ENCODE measurements at regions not wholly inside any gene's neighbourhood (a gene's known extent, or its start where the extent isn't known, plus 50 kb on each side); places are given as distances from the start of the nearest gene placed in this dataset.
"Not testable (repeated sequence)": the region's sequence is repeated elsewhere in the genome, so short reads cannot be mapped to it uniquely, and the experiment has no call there.

DNA sequence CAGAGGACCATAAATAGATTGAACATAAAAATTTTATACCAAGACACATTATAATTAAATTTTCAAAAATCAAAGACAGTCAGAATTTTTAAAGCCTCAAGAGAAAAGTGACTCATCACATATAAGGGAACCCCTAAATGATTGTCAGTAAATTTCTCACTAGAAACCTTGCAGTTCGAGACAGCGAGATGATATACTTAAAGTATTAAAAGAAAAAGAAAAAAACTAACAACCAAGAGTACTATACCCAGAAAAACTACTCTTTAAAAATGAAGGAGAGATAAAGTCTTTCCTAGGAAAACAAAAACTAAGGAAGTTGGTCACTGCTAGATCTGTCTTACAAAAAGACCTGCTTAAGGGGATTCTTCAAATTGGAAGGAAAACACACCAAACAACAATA is 251.4 kb upstream of the MSX2 start:
- H3K9me3 ChIP-seq (ENCODE audit: insufficient read depth, low read depth, low read length) = peaks cover 16% of the 10 kb centered on the region; the same call in 1 of the 2 replicates
- no peaks in the 10 kb centered on the region for H3K4me1 ChIP-seq (ENCODE audit: insufficient read depth, low read length)
- H3K27ac ChIP-seq (ENCODE audit: low read depth, low read length) = no peak overlapping the region
- no peak overlapping the region for H3K9ac ChIP-seq (ENCODE audit: low read depth, low read length)
- no peaks in the 10 kb centered on the region for H3K36me3 ChIP-seq (ENCODE audit: insufficient read depth, low read length)
- no peak overlapping the region for H3K4me3 ChIP-seq (ENCODE audit: low read length)
- no CpG with 5 or more reads among the region's 2 CpGs for WGBS
- no peaks in the 10 kb centered on the region for H3K27me3 ChIP-seq (ENCODE audit: insufficient read depth, low read length)

DNA sequence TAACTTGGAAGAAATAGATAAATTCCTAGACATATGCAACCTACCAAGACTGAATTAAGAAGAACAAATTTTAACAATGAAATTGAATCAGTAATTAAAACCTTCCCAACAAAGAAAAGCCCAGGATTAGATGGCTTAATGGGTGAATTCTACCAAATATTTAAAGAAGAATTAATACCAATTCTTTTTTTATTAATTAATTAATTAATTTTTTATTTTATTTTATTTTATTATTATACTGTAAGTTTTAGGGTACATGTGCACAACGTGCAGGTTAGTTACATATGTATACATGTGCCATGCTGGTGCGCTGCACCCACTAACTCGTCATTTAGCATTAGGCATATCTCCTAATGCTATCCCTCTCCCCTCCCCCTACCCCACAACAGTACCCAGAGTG is 248.4 kb upstream of the MSX2 start:
- H3K27ac ChIP-seq (ENCODE audit: low read depth, low read length); H3K4me1 ChIP-seq (ENCODE audit: insufficient read depth, low read length); H3K4me3 ChIP-seq (ENCODE audit: low read length); H3K9ac ChIP-seq (ENCODE audit: low read depth, low read length); H3K27me3 ChIP-seq (ENCODE audit: insufficient read depth, low read length); H3K36me3 ChIP-seq (ENCODE audit: insufficient read depth, low read length): not testable (repeated sequence)
- peaks cover 28% of the 10 kb centered on the region for H3K9me3 ChIP-seq (ENCODE audit: insufficient read depth, low read depth, low read length)
- WGBS = 92% methylated on average over 3 of the region's 3 CpGs

DNA sequence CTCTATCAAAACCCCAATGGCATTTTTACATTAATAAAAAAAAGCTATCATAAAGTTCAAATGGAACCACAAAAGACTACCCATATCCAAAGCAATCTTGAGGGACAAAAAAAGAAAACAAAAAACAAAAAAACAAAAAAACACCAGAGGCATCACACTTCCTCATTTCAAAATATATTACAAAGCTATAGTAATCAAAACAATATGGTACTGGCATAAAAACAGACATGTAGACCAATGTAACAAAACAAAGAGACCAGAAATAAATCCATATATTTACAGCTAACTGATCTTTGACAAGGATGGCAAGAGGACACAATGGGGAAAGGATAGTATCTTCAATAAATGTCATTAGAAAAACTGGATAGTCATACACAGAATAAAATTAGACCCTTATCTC is 245.1 kb upstream of the MSX2 start:
- Histone ChIP-seq H3K27me3 (ENCODE audit: insufficient read depth, low read length) (no peaks in the 10 kb centered on the region), H3K36me3 (ENCODE audit: insufficient read depth, low read length) (no peaks in the 10 kb centered on the region), H3K9me3 (ENCODE audit: insufficient read depth, low read depth, low read length) (peaks cover 14% of the 10 kb centered on the region), H3K9ac (ENCODE audit: low read depth, low read length) (no peak overlapping the region), H3K4me1 (ENCODE audit: insufficient read depth, low read length) (no peaks in the 10 kb centered on the region), H3K4me3 (ENCODE audit: low read length) (no peak overlapping the region), H3K27ac (ENCODE audit: low read depth, low read length) (no peak overlapping the region)

DNA sequence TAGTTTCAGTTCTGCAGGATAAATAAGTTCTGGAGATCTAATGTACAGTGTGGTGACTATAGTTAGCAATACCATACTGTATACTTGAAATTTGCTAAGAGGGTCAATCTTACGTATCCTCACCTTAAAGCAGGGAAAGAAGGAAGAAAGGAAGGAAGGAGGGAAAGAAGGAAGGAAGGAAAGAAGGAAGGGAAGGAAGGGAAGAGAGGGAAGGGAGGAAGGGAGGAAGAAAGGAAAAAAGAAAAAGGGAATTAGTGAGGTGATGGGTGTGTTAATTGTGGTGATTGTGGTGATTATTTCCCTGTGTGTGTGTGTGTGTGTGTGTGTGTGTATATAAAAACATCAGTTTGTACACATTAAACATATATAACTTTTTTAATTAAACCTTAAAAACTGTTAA is 242.6 kb upstream of the MSX2 start:
- 97% methylated on average over 1 of the region's 1 CpG for WGBS
- H3K4me1 ChIP-seq (ENCODE audit: insufficient read depth, low read length) = no peaks in the 10 kb centered on the region
- peaks cover 17% of the 10 kb centered on the region for H3K9me3 ChIP-seq (ENCODE audit: insufficient read depth, low read depth, low read length)
- H3K27me3 ChIP-seq (ENCODE audit: insufficient read depth, low read length) = no peaks in the 10 kb centered on the region
- H3K27ac ChIP-seq (ENCODE audit: low read depth, low read length) = no peak overlapping the region
- H3K4me3 ChIP-seq (ENCODE audit: low read length) = no peak overlapping the region
- no peak overlapping the region for H3K9ac ChIP-seq (ENCODE audit: low read depth, low read length)
- no peaks in the 10 kb centered on the region for H3K36me3 ChIP-seq (ENCODE audit: insufficient read depth, low read length)

DNA sequence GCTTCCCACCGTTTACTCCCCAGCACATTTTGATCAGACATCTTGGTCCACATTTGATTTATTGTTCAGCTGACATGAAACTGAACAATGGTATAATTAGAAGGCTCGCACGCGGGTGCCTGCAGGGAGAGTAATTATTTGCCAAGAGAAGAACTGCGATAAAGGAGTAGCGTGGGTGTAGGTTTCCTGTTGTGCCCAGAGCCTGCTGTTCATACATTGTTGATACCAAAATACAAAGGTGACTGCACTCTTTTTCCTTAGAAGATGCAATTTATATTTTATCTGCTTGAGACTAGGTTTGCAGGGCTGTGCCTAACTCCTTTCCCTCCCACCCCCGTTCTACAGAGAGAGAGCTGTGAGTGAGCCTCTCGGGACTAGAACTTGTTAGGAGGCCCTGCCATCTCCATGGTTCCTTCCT is 241.8 kb upstream of the MSX2 start:
- no peak overlapping the region for H3K4me3 ChIP-seq (ENCODE audit: low read length)
- WGBS = 89% methylated on average over 8 of the region's 8 CpGs
- no peaks in the 10 kb centered on the region for H3K4me1 ChIP-seq (ENCODE audit: insufficient read depth, low read length)
- no peak overlapping the region for H3K9ac ChIP-seq (ENCODE audit: low read depth, low read length)
- no peak overlapping the region for H3K27ac ChIP-seq (ENCODE audit: low read depth, low read length)
- no peaks in the 10 kb centered on the region for H3K36me3 ChIP-seq (ENCODE audit: insufficient read depth, low read length)
- H3K27me3 ChIP-seq (ENCODE audit: insufficient read depth, low read length) = no peaks in the 10 kb centered on the region
- peaks cover 17% of the 10 kb centered on the region for H3K9me3 ChIP-seq (ENCODE audit: insufficient read depth, low read depth, low read length)

DNA sequence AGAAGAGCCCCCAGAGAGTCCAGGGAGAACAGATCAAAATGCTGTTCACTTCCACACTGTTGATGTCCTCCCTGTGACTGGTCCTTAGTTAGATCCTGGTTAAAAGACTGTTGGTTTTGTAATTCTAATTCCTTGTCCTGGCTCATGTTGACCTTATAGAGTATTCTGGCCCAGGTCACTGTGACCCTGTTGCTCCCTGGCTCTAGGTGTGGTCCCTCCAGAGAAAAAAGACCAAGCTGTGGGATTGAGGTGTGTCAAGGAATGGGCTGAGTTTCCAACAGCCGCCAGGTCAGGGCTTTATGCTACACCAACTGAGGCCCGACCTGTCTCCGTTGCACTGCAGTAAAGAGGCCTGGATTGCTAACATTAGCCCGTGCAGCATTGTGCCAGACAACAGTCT is 241.0 kb upstream of the MSX2 start:
- no peak overlapping the region for H3K27ac ChIP-seq (ENCODE audit: low read depth, low read length)
- H3K4me3 ChIP-seq (ENCODE audit: low read length) = no peak overlapping the region
- no peaks in the 10 kb centered on the region for H3K27me3 ChIP-seq (ENCODE audit: insufficient read depth, low read length)
- H3K9ac ChIP-seq (ENCODE audit: low read depth, low read length) = no peak overlapping the region
- H3K4me1 ChIP-seq (ENCODE audit: insufficient read depth, low read length) = no peaks in the 10 kb centered on the region
- H3K9me3 ChIP-seq (ENCODE audit: insufficient read depth, low read depth, low read length) = peaks cover 14% of the 10 kb centered on the region
- WGBS = 93% methylated on average over 4 of the region's 4 CpGs
- no peaks in the 10 kb centered on the region for H3K36me3 ChIP-seq (ENCODE audit: insufficient read depth, low read length)

DNA sequence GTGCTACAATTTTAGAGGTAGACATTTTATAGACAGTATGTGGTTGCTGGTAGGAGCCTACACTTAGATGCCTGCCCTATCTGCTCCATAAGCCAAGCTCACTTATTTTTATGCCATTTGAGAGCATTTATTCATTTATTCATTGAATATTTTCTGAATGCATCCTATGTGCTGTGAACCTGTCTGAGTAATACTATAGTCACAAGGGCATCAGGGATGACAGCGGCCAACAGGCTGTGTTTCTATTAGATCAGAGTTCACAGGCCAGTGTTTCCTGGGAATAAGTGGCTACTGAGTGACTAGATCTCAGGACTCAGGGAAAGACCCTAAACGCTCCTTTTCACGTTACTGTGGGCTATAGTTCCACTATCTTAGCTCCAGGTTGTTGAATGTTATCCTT is 235.2 kb upstream of the MSX2 start:
- no peak overlapping the region for H3K27ac ChIP-seq (ENCODE audit: low read depth, low read length)
- 95% methylated on average over 3 of the region's 3 CpGs for WGBS
- H3K4me1 ChIP-seq (ENCODE audit: insufficient read depth, low read length) = no peaks in the 10 kb centered on the region
- no peaks in the 10 kb centered on the region for H3K36me3 ChIP-seq (ENCODE audit: insufficient read depth, low read length)
- no peak overlapping the region for H3K9ac ChIP-seq (ENCODE audit: low read depth, low read length)
- no peaks in the 10 kb centered on the region for H3K27me3 ChIP-seq (ENCODE audit: insufficient read depth, low read length)
- peaks cover 4% of the 10 kb centered on the region; the same call in 1 of the 2 replicates for H3K9me3 ChIP-seq (ENCODE audit: insufficient read depth, low read depth, low read length)
- no peak overlapping the region for H3K4me3 ChIP-seq (ENCODE audit: low read length)

DNA sequence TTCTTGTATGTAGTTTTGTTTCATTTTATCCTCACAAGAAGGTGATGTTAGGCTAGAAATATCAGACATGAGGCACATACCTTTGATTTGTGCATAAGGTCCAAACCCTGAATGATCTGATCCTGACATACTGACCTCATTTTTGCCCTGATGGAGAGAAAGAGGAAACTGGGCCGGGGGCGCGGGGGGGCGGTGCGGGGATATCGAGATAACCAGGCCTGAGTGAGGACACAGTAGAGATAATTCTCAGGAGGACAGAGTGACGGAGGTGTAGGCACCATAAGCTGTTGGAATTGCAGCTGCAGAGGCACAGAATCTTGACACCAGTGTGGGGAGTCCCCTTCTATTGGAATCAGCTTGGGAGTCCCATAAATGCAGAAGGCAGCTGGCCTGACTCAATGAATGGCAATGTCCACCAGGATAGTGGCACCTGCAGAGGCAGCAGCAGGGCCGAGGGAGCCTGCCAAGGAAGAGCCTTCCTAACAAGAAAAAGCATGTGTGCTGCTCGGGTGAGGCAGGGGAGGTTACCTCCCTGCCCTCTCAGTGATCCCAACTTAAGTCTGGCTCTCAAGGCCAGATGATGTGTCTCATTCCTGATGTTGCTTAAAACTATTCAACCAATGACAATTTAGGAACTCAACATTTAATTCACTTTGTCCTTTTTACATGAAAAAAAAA is 234.3 kb upstream of the MSX2 start:
- no peaks in the 10 kb centered on the region for H3K4me1 ChIP-seq (ENCODE audit: insufficient read depth, low read length)
- no peak overlapping the region for H3K9ac ChIP-seq (ENCODE audit: low read depth, low read length)
- no peaks in the 10 kb centered on the region for H3K27me3 ChIP-seq (ENCODE audit: insufficient read depth, low read length)
- 95% methylated on average over 9 of the region's 9 CpGs for WGBS
- H3K4me3 ChIP-seq (ENCODE audit: low read length) = no peak overlapping the region
- H3K27ac ChIP-seq (ENCODE audit: low read depth, low read length) = no peak overlapping the region
- no peaks in the 10 kb centered on the region for H3K36me3 ChIP-seq (ENCODE audit: insufficient read depth, low read length)
- H3K9me3 ChIP-seq (ENCODE audit: insufficient read depth, low read depth, low read length) = no peaks in the 10 kb centered on the region

DNA sequence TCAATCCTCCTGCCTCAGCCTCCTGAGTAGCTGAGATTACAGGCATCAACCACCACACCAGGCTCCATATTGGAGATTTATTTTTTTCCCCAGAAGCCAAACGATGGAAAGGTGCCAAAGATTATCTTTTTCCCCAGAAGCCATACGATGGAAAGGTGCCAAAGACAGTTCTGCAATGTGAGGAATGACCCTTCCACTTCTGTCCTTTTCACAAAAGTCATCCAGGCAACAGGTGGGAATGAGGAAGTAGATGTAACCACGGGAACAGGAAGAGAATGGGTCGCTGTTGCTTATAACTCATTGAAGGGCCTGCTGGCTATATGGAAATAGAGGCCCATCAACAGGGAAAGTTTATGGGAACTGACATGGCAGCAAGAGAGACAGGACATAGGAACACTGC is 233.7 kb upstream of the MSX2 start:
- Histone ChIP-seq H3K9me3 (ENCODE audit: insufficient read depth, low read depth, low read length) (no peaks in the 10 kb centered on the region), H3K27me3 (ENCODE audit: insufficient read depth, low read length) (no peaks in the 10 kb centered on the region), H3K9ac (ENCODE audit: low read depth, low read length) (no peak overlapping the region), H3K36me3 (ENCODE audit: insufficient read depth, low read length) (no peaks in the 10 kb centered on the region), H3K4me3 (ENCODE audit: low read length) (no peak overlapping the region), H3K27ac (ENCODE audit: low read depth, low read length) (no peak overlapping the region), H3K4me1 (ENCODE audit: insufficient read depth, low read length) (no peaks in the 10 kb centered on the region)
- WGBS = 92% methylated on average over 4 of the region's 4 CpGs

DNA sequence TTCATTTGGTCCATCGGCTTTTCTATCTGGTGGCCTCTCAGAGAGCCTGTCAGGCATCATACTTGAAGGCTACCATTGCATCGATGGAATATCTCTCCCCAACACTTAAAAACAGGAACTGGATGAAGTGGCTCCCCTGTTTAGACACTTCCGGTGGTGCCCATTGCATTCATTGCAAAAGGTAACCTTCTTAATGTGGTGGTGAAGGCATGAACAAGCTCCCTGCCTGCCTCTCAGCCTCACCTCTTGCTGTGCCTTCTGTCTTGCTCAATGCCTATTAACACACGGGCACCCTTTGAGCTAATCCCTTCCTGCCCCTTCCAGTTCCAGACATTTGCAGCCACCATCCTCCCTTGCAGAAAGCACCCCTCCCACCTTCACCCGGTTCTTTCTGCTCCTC is 233.1 kb upstream of the MSX2 start:
- Histone ChIP-seq H3K9me3 (ENCODE audit: insufficient read depth, low read depth, low read length) (no peaks in the 10 kb centered on the region), H3K36me3 (ENCODE audit: insufficient read depth, low read length) (no peaks in the 10 kb centered on the region), H3K9ac (ENCODE audit: low read depth, low read length) (no peak overlapping the region), H3K27me3 (ENCODE audit: insufficient read depth, low read length) (no peaks in the 10 kb centered on the region), H3K27ac (ENCODE audit: low read depth, low read length) (no peak overlapping the region), H3K4me3 (ENCODE audit: low read length) (no peak overlapping the region), H3K4me1 (ENCODE audit: insufficient read depth, low read length) (no peaks in the 10 kb centered on the region)
- WGBS = 78% methylated on average over 5 of the region's 5 CpGs

DNA sequence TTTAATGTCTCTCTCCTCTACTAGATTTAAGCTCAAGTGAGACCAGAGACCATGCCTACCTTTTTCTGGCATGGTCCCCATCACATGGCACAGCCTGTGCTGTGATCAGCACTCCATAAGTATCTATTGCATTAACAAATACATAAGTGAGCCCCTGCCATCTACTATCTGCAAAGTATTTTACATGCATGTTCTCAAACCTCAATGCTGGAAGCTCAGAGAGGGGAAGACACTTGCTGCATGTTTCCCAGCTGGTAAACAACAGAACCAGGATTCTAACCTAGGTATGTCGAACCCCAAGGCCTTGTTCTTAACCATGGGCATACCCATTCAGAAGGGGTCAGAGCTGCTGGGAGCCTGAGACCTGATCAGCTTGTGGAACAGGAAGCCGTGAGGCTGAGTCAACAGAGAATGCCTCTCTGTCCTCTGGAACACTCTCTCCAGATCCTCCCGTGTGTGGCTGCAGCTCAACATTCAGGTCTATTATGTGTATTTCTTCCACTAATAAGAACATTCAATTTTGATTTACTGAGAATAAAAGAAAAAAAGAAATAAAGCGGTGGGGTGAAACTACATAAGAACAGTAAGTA is 232.5 kb upstream of the MSX2 start:
- H3K36me3 ChIP-seq (ENCODE audit: insufficient read depth, low read length) = no peaks in the 10 kb centered on the region
- no peak overlapping the region for H3K4me3 ChIP-seq (ENCODE audit: low read length)
- H3K9ac ChIP-seq (ENCODE audit: low read depth, low read length) = no peak overlapping the region
- H3K27me3 ChIP-seq (ENCODE audit: insufficient read depth, low read length) = no peaks in the 10 kb centered on the region
- H3K4me1 ChIP-seq (ENCODE audit: insufficient read depth, low read length) = no peaks in the 10 kb centered on the region
- 94% methylated on average over 4 of the region's 4 CpGs for WGBS
- H3K27ac ChIP-seq (ENCODE audit: low read depth, low read length) = no peak overlapping the region
- H3K9me3 ChIP-seq (ENCODE audit: insufficient read depth, low read depth, low read length) = no peaks in the 10 kb centered on the region

DNA sequence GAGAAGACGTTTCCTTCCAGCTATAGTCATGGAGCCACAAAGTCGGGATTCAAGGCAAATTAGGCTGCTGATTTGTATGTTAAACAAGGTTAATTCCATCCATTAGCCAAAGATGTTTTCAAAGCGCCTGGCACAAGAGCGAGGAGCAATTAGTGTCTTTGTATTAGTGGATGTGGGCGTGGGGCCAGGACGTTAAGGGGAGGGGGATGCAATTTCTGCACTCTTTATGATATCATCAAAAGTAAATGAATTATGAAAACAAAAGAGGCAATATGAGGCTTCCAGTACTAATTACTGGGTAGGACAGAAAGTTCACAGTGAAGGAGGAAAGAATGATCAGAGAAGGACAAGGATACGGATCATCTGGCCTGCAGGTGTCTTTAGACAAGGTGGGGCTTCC is 230.9 kb upstream of the MSX2 start:
- H3K9me3 ChIP-seq (ENCODE audit: insufficient read depth, low read depth, low read length) = peaks cover 14% of the 10 kb centered on the region
- 86% methylated on average over 7 of the region's 7 CpGs for WGBS

More for the DNA sequence above, 230.9 kb upstream of the MSX2 start:
- Histone ChIP-seq H3K9ac (ENCODE audit: low read depth, low read length) (no peak overlapping the region), H3K36me3 (ENCODE audit: insufficient read depth, low read length) (no peaks in the 10 kb centered on the region), H3K27ac (ENCODE audit: low read depth, low read length) (no peak overlapping the region), H3K27me3 (ENCODE audit: insufficient read depth, low read length) (no peaks in the 10 kb centered on the region), H3K4me1 (ENCODE audit: insufficient read depth, low read length) (no peaks in the 10 kb centered on the region), H3K4me3 (ENCODE audit: low read length) (no peak overlapping the region)

Measured in HUES64 (cell line).